BE2C (cell line): ENCODE measurements at regions not wholly inside any gene's neighbourhood (a gene's known extent, or its start where the extent isn't known, plus 50 kb on each side); places are given as distances from the start of the nearest gene placed in this dataset.

Experiments used
- DNase-seq: peaks from one replicate; pipeline ENCODE4 v3.0.0-alpha.2; 2020
- H3K27me3 ChIP-seq: fragments of 250-450 bp; sonication (Bioruptor Pico); 2 replicates; pipeline ENCODE4 v1.5.1; 2020; ENCODE audit warnings: mild to moderate bottlenecking
- H3K36me3 ChIP-seq: fragments of 250-450 bp; sonication (Bioruptor Pico); 2 replicates; pipeline ENCODE4 v1.5.1; 2020; ENCODE audit warnings: mild to moderate bottlenecking
- H3K4me1 ChIP-seq: fragments of 250-450 bp; sonication (Bioruptor Pico); 2 replicates; pipeline ENCODE4 v1.5.1; 2020
- H3K4me3 ChIP-seq: 2 replicates; pipeline ENCODE4 v1.5.1; 2011; ENCODE audit warnings: low read depth, low read length
- H3K9me3 ChIP-seq: fragments of 250-450 bp; sonication (Bioruptor Pico); 2 replicates; pipeline ENCODE4 v1.5.1; 2020
- CTCF ChIP-seq: IDR thresholded peaks from 2 replicates; pipeline ENCODE4 v1.5.1; 2012; ENCODE audit warnings: mild to moderate bottlenecking, low read depth, low read length

GRCh38 chr4:28772066-28772465 lies 1911.4 kb downstream of the STIM2 start:
- H3K4me3 ChIP-seq: no peak overlapping the region
- TF ChIP-seq CTCF: no peak
- no peaks in the 10 kb centered on the region for H3K9me3 ChIP-seq
- H3K27me3 ChIP-seq: no peaks in the 10 kb centered on the region
- peak; percentile 21 for DNase-seq
- peaks cover 26% of the 10 kb centered on the region for H3K4me1 ChIP-seq
- H3K36me3 ChIP-seq: no peaks in the 10 kb centered on the region

GRCh38 chr4:28772788-28773187 lies 1912.1 kb downstream of the STIM2 start:
- Histone ChIP-seq H3K36me3 (no peaks in the 10 kb centered on the region), H3K9me3 (no peaks in the 10 kb centered on the region), H3K4me1 (peaks cover 26% of the 10 kb centered on the region), H3K4me3 (no peak overlapping the region), H3K27me3 (no peaks in the 10 kb centered on the region)
- no peak for TF ChIP-seq CTCF
- DNase-seq: no peak

GRCh38 chr4:28774344-28774743 lies 1913.7 kb downstream of the STIM2 start:
- DNase-seq: peak; percentile 33
- Histone ChIP-seq H3K9me3 (no peaks in the 10 kb centered on the region), H3K36me3 (no peaks in the 10 kb centered on the region), H3K4me1 (peaks cover 26% of the 10 kb centered on the region), H3K4me3 (no peak overlapping the region), H3K27me3 (no peaks in the 10 kb centered on the region)
- no peak for TF ChIP-seq CTCF

- peaks cover 26% of the 10 kb centered on the region for H3K4me1 ChIP-seq
These were observed 1915.4 kb downstream of the STIM2 start for GRCh38 chr4:28776004-28776403.

GRCh38 chr4:28784188-28784587 lies 1923.5 kb downstream of the STIM2 start:
- DNase-seq: no peak
- Histone ChIP-seq H3K4me1 (no peaks in the 10 kb centered on the region), H3K36me3 (no peaks in the 10 kb centered on the region), H3K27me3 (no peaks in the 10 kb centered on the region), H3K4me3 (no peak overlapping the region), H3K9me3 (no peaks in the 10 kb centered on the region)
- no peak for TF ChIP-seq CTCF

More at GRCh38 chr4:28776004-28776403, 1915.4 kb downstream of the STIM2 start:
- H3K9me3 ChIP-seq: no peaks in the 10 kb centered on the region
- no peaks in the 10 kb centered on the region for H3K36me3 ChIP-seq
- no peak for TF ChIP-seq CTCF
- no peaks in the 10 kb centered on the region for H3K27me3 ChIP-seq
- no peak for DNase-seq
- no peak overlapping the region for H3K4me3 ChIP-seq

- DNase-seq: no peak
- no peak for TF ChIP-seq CTCF
- H3K9me3 ChIP-seq: no peaks in the 10 kb centered on the region
These were observed 1927.3 kb downstream of the STIM2 start for GRCh38 chr4:28787947-28788346.

More at GRCh38 chr4:28787947-28788346, 1927.3 kb downstream of the STIM2 start:
- H3K4me3 ChIP-seq: no peak overlapping the region
- H3K36me3 ChIP-seq: no peaks in the 10 kb centered on the region
- no peaks in the 10 kb centered on the region for H3K27me3 ChIP-seq
- H3K4me1 ChIP-seq: no peaks in the 10 kb centered on the region
